T47D (cell line): ENCODE measurements at regions not wholly inside any gene's neighbourhood (a gene's known extent, or its start where the extent isn't known, plus 50 kb on each side); places are given as distances from the start of the nearest gene placed in this dataset.
"Not testable (repeated sequence)": the region's sequence is repeated elsewhere in the genome, so short reads cannot be mapped to it uniquely, and the experiment has no call there.

Experiments used
- DNase-seq, 2 experiments: peaks; one replicate each; pipeline versions ENCODE4 v3.0.0 to v3.0.0-alpha.2; 2011 to 2012; ENCODE audit warnings: low read depth in 1 of 2, low spot score in 1 of 2
- JUND ChIP-seq: IDR thresholded peaks from 2 replicates; pipeline ENCODE4 v1.6.1; 2012; ENCODE audit warnings: low read depth
- in situ Hi-C: cut with HindIII; loops from 2 replicates; pipeline ENCODE4 v1.10.0; 2016; ENCODE audit warnings: low sequenced_read_pairs, low pct_unique_long_range_greater_than_20kb

DNA sequence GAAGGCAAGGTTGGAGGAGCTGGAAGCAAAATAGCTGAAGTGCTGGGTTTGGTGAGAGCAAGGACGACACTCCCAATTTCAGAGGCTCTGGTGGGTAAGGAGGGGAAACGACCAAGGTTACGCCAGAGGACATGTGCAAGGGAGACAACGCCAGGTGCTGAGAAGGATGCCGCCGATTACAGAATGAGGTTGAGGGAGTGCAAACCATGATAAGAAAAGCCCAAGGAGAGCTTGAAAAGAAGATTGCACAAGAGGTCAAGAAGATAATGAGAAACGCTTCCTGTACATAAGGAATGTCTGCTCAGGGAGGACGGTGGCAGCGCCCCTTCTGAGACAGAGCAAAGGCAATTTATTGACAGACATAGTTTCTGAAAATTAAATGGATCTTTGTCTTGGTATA, 382.0 kb upstream of the PROX1 start:
- no peak for DNase-seq
- in situ Hi-C loops, result no loop called here
- no peak for TF ChIP-seq JUND

DNA sequence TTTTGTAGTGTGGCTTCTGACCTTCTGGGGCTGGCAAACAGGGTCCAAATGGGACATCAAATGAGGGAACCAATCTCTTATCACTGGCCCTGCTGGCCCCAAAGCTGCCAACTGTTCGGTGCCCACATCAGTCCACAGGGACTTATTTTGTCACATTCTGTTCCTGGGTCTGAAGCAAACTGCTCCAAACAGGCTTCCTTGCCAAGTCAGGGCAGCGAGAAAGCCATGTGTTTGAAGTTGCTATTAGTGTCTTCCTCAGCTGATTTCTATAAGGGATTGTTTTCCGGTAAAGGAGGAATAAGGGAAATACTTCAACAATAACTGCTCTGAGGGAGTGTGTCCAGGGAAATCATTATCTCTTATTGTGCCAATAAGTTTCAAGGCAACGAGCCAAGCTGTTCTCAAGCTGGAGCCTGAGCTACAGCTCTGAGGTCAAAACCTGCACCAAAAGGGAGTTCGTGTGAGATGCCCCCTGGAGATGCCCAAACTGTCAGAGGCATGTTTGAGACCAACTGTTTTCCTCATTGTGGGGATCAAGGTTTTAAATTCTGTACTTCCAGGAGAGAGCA, 381.4 kb upstream of the PROX1 start:
- in situ Hi-C loops, result no loop called here
- no peak for TF ChIP-seq JUND
- no peak for DNase-seq

DNA sequence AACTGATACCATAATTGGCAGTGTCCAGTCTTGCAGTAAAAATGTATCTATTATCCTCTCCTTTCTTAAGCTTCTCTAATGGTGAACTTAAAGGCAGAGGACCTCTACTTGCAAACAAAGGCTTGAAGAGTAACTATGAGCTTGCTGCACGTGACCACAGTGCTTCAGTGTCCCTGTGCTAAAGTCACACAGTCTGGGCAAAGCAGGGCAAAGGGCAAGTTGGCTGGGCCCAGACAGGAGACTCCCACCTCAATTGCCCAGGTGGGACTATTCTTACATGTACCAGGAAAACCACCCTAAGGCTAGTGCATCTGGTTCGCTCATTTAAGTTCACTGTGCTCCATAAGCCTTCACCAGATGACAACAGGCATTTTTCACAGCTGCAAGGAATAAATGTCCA, 374.2 kb upstream of the PROX1 start:
- no peak for TF ChIP-seq JUND
- no peak for DNase-seq
- in situ Hi-C loops, result no loop called here

- TF ChIP-seq JUND, result no peak
- in situ Hi-C loops, result no loop called here
- DNase-seq, result no peak
Observed at GRCh38 chr1:213615226-213615916, 372.4 kb upstream of the PROX1 start.

GRCh38 chr1:213617133-213617532, 370.6 kb upstream of the PROX1 start:
- no peak for TF ChIP-seq JUND
- in situ Hi-C loops, result no loop called here
- DNase-seq, result no peak

DNA sequence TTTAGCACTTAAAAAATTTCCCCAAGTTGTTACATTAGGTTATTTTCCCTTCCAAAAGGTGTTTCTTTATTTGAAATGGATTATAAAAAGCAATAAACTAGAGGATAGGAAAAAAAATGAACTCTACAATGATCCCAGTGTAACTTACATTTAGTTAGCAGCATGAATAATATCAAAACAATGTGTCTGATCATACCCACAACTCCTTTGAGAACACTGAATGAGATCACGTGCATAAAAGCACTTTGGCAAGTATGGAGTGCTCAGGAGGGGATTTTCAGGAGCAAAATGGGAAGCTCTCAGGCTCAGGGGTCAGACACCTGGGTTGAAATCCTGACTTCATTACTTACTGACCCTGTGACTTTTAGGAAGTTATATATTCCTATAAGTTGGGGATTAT, 369.7 kb upstream of the PROX1 start:
- in situ Hi-C loops, result no loop called here
- DNase-seq, result no peak
- TF ChIP-seq JUND, result no peak

DNA sequence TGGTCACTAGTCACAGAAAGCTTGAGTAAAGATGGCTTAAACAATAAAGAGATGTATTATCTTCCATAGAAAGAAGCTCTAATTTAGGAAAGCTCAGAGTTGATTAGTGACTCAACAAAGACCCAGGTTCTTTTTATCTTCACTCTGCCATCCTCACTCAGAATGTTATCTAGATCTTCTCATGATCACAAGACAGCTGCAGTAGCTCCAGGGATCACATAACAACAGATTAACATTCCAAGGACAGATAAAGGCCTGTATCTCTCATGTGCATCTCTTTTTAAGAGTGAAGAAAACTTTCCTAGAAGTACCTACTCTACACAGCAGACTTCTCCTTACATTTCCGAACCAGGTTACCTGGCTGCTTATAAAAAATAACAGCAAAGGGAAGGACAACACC, 368.7 kb upstream of the PROX1 start:
- no peak for DNase-seq
- TF ChIP-seq JUND, result no peak
- in situ Hi-C loops, result no loop called here

DNA sequence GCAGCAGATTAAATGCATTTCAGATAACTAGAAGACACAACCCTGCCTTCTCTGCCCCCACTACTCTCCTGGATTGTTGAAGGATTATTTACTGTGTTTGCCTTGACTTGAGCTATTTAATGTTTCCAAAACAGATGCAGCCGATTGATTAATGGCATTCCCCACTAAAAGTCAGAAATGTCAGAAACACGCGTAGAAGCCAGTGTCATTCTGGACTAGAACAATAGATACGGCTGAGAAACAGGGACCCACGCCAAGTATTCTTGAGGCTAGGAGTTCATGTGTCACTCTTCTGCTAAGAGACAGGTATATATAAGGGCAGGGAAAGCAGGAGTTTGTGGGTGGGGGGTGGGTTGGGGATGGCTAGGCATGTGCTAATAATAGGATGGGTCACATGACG, 366.7 kb upstream of the PROX1 start:
- DNase-seq, result no peak
- in situ Hi-C loops, result no loop called here
- TF ChIP-seq JUND, result no peak

- in situ Hi-C loops, result no loop called here
- no peak for TF ChIP-seq JUND
- no peak for DNase-seq
Observed at GRCh38 chr1:213622365-213623063, 365.3 kb upstream of the PROX1 start.

DNA sequence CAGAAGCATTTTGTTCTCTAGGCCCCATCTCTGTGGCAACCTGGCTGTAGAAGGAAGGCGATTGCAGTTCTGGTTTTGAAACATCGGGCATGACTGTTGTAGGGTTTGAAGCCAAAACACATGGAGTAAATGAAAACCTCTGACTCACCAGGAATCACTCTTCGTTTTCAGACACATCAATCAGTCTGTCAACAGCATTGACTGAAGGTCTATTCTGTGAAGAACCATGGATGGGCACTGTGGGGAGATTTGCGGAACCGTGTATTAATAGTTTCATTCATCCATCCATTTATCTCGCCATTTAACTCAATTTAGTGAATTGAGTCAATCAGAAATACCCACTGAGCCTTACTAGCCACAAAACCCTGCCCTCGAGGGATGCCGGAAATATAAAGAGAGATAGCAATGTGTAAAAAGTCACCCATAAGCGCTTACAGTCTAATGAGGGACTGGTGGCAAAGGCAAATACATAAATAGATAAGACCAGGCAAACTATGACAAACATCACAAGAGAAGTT, 364.6 kb upstream of the PROX1 start:
- DNase-seq, result no peak
- in situ Hi-C loops, result no loop called here
- TF ChIP-seq JUND, result no peak

DNA sequence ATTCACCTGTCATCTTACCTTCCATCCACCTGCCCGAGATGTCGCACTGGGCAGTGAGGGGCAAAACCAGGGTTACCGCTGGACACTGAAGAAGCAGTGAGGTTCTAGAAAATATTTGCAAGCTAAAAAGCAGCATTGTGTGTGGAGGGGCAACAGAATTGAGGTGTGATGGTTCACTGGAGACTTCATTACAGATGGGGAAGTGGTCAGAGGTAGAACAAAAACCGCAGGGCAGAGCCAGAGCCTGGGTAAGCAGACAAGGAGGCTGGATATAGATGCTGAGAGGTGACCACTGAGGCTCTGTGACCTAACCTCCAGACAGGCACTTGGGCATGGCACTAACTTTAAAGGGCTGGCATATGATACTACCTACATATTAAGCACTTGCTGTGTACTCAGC, 363.9 kb upstream of the PROX1 start:
- TF ChIP-seq JUND, result no peak
- in situ Hi-C loops, result no loop called here
- no peak for DNase-seq

GRCh38 chr1:213636778-213637177, 351.0 kb upstream of the PROX1 start:
- DNase-seq, in situ Hi-C loops: not testable (repeated sequence)

DNA sequence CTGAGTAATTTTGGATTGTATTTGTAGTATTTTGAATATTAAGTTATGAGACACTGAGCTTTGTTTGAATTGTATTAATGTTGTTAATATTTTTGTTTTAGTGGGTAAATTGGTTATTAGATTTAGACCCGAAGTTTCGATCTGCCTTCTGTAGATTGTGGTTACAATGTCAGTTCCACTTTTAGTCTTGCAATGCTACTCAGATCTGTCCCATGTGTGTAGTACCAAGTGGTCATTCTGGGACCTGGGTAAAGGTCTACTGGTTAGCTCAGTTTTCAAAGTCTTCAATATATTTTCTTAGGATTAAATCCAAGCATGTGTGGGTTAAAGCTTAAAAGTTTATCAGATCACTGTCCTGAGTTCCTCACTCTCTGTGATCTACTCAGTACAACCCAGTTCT, 346.5 kb upstream of the PROX1 start:
- in situ Hi-C loops, result no loop called here
- no peak for DNase-seq
- TF ChIP-seq JUND, result no peak
